B cell (primary cell): ENCODE measurements at regions not wholly inside any gene's neighbourhood (a gene's known extent, or its start where the extent isn't known, plus 50 kb on each side); places are given as distances from the start of the nearest gene placed in this dataset.

Source experiments
- ATAC-seq: fragments of 200-7000 bp; cut with Tn5 transposase; one replicate; pipeline ENCODE4 v1.10.0; 2021; ENCODE audit warnings: low read depth, mild to moderate bottlenecking, moderate number of reproducible peaks, moderate library complexity
- CTCF ChIA-PET: fragments of 350-600 bp; sonication (Branson Sonifier 250); formaldehyde crosslinking; loops from one replicate; lab custom pipeline; 2021; ENCODE audit warnings: antibody characterized with exemption, inconsistent platforms; lab: Charles Lee
- POLR2A ChIA-PET: fragments of 350-600 bp; sonication (Branson Sonifier 250); formaldehyde crosslinking; loops from one replicate; lab custom pipeline; 2021; ENCODE audit warnings: antibody characterized with exemption; lab: Charles Lee
- DNase-seq: peaks from one replicate; pipeline ENCODE4 v3.0.0; 2013
- H2AFZ ChIP-seq: 2 replicates; pipeline ENCODE4 v1.6.1; 2012; ENCODE audit warnings: mild to moderate bottlenecking, low read depth, low read length; ENCODE audit not compliant: insufficient read depth, poor library complexity, severe bottlenecking
- H3K27ac ChIP-seq, 2 donors: 1 replicate in 1 of 2; 2 replicates in 1 of 2; pipeline ENCODE4 v1.5.1; 2012 to 2013; ENCODE audit warnings: low read length in 2 of 2, mild to moderate bottlenecking in 2 of 2, moderate library complexity in 1 of 2
- H3K27me3 ChIP-seq, 4 experiments: fragments of 200-600 bp in 1 of 4; sonication (generic) in 1 of 4; replicated peaks in 1 of 4; 1 replicate in 2 of 4; 2 replicates in 2 of 4; pipeline versions ENCODE4 v1.6.1 to v1.7.0; 2013 to 2016; ENCODE audit warnings: low read length in 3 of 4, mild to moderate bottlenecking in 2 of 4, mixed read lengths in 1 of 4, moderate library complexity in 1 of 4; ENCODE audit not compliant: insufficient read depth in 4 of 4, control insufficient read depth in 3 of 4; ENCODE audit errors: control extremely low read depth in 1 of 4
- H3K36me3 ChIP-seq, 2 experiments: replicated peaks in 1 of 2; 1 replicate in 1 of 2; 2 replicates in 1 of 2; pipeline versions ENCODE4 v1.6.1 to v1.7.1; 2013; ENCODE audit warnings: low read length in 1 of 2; ENCODE audit not compliant: insufficient read depth in 2 of 2, control insufficient read depth in 1 of 2; ENCODE audit errors: control extremely low read depth in 1 of 2, extremely low read depth in 1 of 2
- H3K4me1 ChIP-seq, 2 donors: fragments of 200-600 bp in 1 of 2; sonication (generic) in 1 of 2; 1 replicate in 1 of 2; 2 replicates in 1 of 2; pipeline versions ENCODE4 v1.5.1 to v1.6.1; 2013 to 2017; ENCODE audit warnings: low read length in 2 of 2; ENCODE audit not compliant: control insufficient read depth in 2 of 2, insufficient read depth in 2 of 2
- H3K4me2 ChIP-seq: replicated peaks from 2 replicates; pipeline ENCODE3; 2012; ENCODE audit warnings: mild to moderate bottlenecking, low read depth, low read length; ENCODE audit not compliant: poor library complexity, severe bottlenecking
- H3K4me3 ChIP-seq, 5 experiments: fragments of 200-600 bp in 1 of 5; sonication (generic) in 1 of 5; 1 replicate in 3 of 5; 2 replicates in 2 of 5; pipeline versions ENCODE4 v1.5.1 to v1.7.0; 2011 to 2016; ENCODE audit warnings: low read length in 4 of 5, mild to moderate bottlenecking in 4 of 5, low read depth in 2 of 5, control low read depth in 1 of 5, moderate library complexity in 1 of 5; ENCODE audit not compliant: insufficient read depth in 1 of 5; ENCODE audit errors: control extremely low read depth in 1 of 5, extremely low read depth in 1 of 5
- H3K79me2 ChIP-seq: fragments of 200-600 bp; sonication (generic); one replicate; pipeline ENCODE4 v1.6.0; 2016; ENCODE audit warnings: low read length; ENCODE audit not compliant: control insufficient read depth, insufficient read depth
- H3K9ac ChIP-seq: fragments of 200-600 bp; sonication (generic); 2 replicates; pipeline ENCODE4 v1.6.1; 2017; ENCODE audit warnings: mild to moderate bottlenecking, low read length, moderate library complexity
- H3K9me3 ChIP-seq, 3 donors: one replicate each; pipeline versions ENCODE4 v1.6.1 to v1.7.1; 2013; ENCODE audit warnings: low read length in 2 of 3; ENCODE audit not compliant: control insufficient read depth in 2 of 3, insufficient read depth in 1 of 3; ENCODE audit errors: control extremely low read depth in 1 of 3
- H4K20me1 ChIP-seq: 2 replicates; pipeline ENCODE4 v1.6.0; 2012; ENCODE audit warnings: mild to moderate bottlenecking, low read length; ENCODE audit not compliant: insufficient read depth, control insufficient read depth, poor library complexity, severe bottlenecking
- H3K27ac Mint-ChIP-seq: one replicate; pipeline ENCODE4 v1.8.0; 2021; ENCODE audit warnings: mixed read lengths
- H3K27me3 Mint-ChIP-seq: one replicate; pipeline ENCODE4 v1.8.0; 2021; ENCODE audit warnings: mixed read lengths
- H3K4me1 Mint-ChIP-seq: one replicate; pipeline ENCODE4 v1.8.0; 2021; ENCODE audit warnings: mixed read lengths
- H3K4me3 Mint-ChIP-seq: one replicate; pipeline ENCODE4 v1.8.0; 2021; ENCODE audit warnings: mixed read lengths
- H3K9me3 Mint-ChIP-seq: one replicate; pipeline ENCODE4 v1.8.0; 2022; ENCODE audit warnings: mixed read lengths; ENCODE audit not compliant: insufficient read depth
- CTCF ChIP-seq: fragments of 200-600 bp; IDR thresholded peaks from one replicate; pipeline ENCODE4 v1.8.0; 2022; ENCODE audit warnings: antibody characterized with exemption, mild to moderate bottlenecking
- EZH2 ChIP-seq: IDR thresholded peaks from 2 replicates; pipeline ENCODE4 v1.6.1; 2012; ENCODE audit warnings: borderline replicate concordance, low read depth, mild to moderate bottlenecking, moderate library complexity, low read length; ENCODE audit not compliant: insufficient read depth, poor library complexity, severe bottlenecking
- WGBS: methylation state at CpG from one replicate; pipeline ENCODE4 v1.1.5; 2013; ENCODE audit warnings: missing lambda C conversion rate; ENCODE audit not compliant: insufficient coverage; 5-methylcytosine and 5-hydroxymethylcytosine counted together
- intact Hi-C: fragments of 100-400 bp; cut with micrococcal nuclease; formaldehyde crosslinking; loops from one replicate; pipeline ENCODE4 v1.10.0; 2022

- CTCF ChIA-PET: no interaction called here
- no peak overlapping the region for H3K9ac ChIP-seq
- ATAC-seq (no peak), DNase-seq (no peak)
- H3K27ac Mint-ChIP-seq: no peak overlapping the region
- H3K36me3 ChIP-seq: no peaks in the 10 kb centered on the region
- intact Hi-C loops: no loop called here
- no peaks in the 10 kb centered on the region for H4K20me1 ChIP-seq
- H3K9me3 Mint-ChIP-seq: peaks cover 15% of the 10 kb centered on the region
- peaks cover 0 to 2% (median 0%) of the 10 kb centered on the region in 3 donors for H3K9me3 ChIP-seq
- no peaks in the 10 kb centered on the region for H3K79me2 ChIP-seq
- 67% methylated on average over 1 of the region's 2 CpGs for WGBS
- H3K4me1 ChIP-seq: no peaks in the 10 kb centered on the region
- POLR2A ChIA-PET: no interaction called here
- H3K4me1 Mint-ChIP-seq: no peaks in the 10 kb centered on the region
- no peak for TF ChIP-seq EZH2
- TF ChIP-seq CTCF: no peak
- no peak overlapping the region for H3K27ac ChIP-seq
- no peak overlapping the region for H3K4me3 Mint-ChIP-seq
- no peaks in the 10 kb centered on the region for H3K27me3 Mint-ChIP-seq
- H3K4me3 ChIP-seq: no peak overlapping the region
- no peak overlapping the region for H3K4me2 ChIP-seq
- no peaks in the 10 kb centered on the region for H3K27me3 ChIP-seq
- H2AFZ ChIP-seq: no peak overlapping the region
These were observed 720.5 kb downstream of the TLE4 start for GRCh38 chr9:80292231-80292630.

GRCh38 chr9:80285326-80285725, 713.6 kb downstream of the TLE4 start:
- Histone ChIP-seq H3K36me3 (no peaks in the 10 kb centered on the region), H3K9ac (no peak overlapping the region), H3K27me3 (no peaks in the 10 kb centered on the region), H2AFZ (no peak overlapping the region), H3K4me2 (no peak overlapping the region), H3K4me3 (no peak overlapping the region), H3K9me3 (no peaks in the 10 kb centered on the region), H3K4me1 (no peaks in the 10 kb centered on the region), H4K20me1 (peaks cover 7% of the 10 kb centered on the region), H3K79me2 (no peaks in the 10 kb centered on the region), H3K27ac (no peak overlapping the region)
- ChIA-PET CTCF (interaction anchor here (0.6 kb wide), 1 partner anchor 86 kb away, joined by 3 read pairs; no protein-coding TSS in a partner anchor), POLR2A (no interaction called here)
- WGBS: no CpG with 5 or more reads among the region's 2 CpGs
- peaks cover 2% of the 10 kb centered on the region for H3K4me1 Mint-ChIP-seq
- no peaks in the 10 kb centered on the region for H3K27me3 Mint-ChIP-seq
- H3K27ac Mint-ChIP-seq: no peak overlapping the region
- DNase-seq: no peak
- ATAC-seq: no peak
- no peak overlapping the region for H3K4me3 Mint-ChIP-seq
- peaks cover 5% of the 10 kb centered on the region for H3K9me3 Mint-ChIP-seq
- intact Hi-C loops: no loop called here
- TF ChIP-seq EZH2 (no peak), CTCF (no peak)
